Heart left ventricle (tissue), 13 donors: ENCODE measurements at regions not wholly inside any gene's neighbourhood (a gene's known extent, or its start where the extent isn't known, plus 50 kb on each side); places are given as distances from the start of the nearest gene placed in this dataset.

Experiments used
- POLR2A ChIP-seq, 2 donors: fragments of 450-650 bp; IDR thresholded peaks; one replicate each; pipeline ENCODE4 v1.6.1; 2017; ENCODE audit warnings: antibody characterized with exemption in 2 of 2, mild to moderate bottlenecking in 2 of 2, moderate library complexity in 2 of 2
- TF ChIP-seq, protein P1 (sequence below), 12 donors: fragments of 200-600 bp; sonication (generic) in 4 of 12; IDR thresholded peaks; one replicate each; pipeline versions ENCODE4 v1.5.0 to v1.8.0; 2018 to 2022; ENCODE audit warnings: antibody characterized with exemption in 12 of 12, mild to moderate bottlenecking in 5 of 12
- donor health status: ischemic (EF 13 %, LVEDD 7.1; RV severe dilation, severe dysfunction).
- donor health status: DM: no; HTN: yes; CAD: no.
- donor health status: DM: no; HTN: no; CAD: no.
- donor health status: ischemic (EF 25% LVEDD 6.9; RV normal size, moderate dysfunction).
- donor health status: ischemic (EF 25% LVEDD 5.7; RV mildly dilated, moderate dysfunction).
- donor health status: ischemic (EF 35%, LVEDD 5.7; RV mildly dilated, moderate dysfunction).
- donor health status: nonischemic (EF 11% LVEDD 7.7; RV severe dilation, severe dysfunction).
- donor health status: DM: yes; HTN: yes; CAD: no.
- donor health status: PGD.
- donor health status: ischemic (EF 29% LVEDD 5.4; RV normal size, mild dysfunction).
- donor health status: nonischemic (EF 23%, LVEDD 6.1; RV moderate dilation, normal function).

DNA sequence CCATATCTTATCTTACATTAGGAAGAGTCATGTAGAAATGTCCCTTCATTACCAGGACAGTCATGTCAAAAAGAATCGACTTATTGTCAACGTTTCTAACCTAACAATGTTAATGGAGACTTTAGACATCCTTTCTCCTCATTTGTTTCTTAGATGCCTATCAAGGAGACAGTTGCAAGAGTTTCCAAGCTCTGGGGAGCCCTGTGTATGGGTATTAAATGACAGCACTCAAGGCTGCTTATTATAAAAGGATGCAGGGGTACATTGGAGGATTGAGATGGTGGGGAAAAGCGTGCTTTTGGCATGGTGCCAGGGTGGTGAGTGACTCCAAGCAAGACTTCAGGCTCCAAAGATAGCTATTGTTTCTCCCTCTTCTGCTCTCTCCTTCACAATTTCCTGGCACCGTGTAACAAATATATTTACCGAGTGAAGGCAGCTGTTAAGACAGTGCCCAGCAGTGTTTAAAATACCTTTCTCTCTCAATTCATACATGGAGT, 461.3 kb upstream of the CLINT1 start:
- TF ChIP-seq, protein P1, sequence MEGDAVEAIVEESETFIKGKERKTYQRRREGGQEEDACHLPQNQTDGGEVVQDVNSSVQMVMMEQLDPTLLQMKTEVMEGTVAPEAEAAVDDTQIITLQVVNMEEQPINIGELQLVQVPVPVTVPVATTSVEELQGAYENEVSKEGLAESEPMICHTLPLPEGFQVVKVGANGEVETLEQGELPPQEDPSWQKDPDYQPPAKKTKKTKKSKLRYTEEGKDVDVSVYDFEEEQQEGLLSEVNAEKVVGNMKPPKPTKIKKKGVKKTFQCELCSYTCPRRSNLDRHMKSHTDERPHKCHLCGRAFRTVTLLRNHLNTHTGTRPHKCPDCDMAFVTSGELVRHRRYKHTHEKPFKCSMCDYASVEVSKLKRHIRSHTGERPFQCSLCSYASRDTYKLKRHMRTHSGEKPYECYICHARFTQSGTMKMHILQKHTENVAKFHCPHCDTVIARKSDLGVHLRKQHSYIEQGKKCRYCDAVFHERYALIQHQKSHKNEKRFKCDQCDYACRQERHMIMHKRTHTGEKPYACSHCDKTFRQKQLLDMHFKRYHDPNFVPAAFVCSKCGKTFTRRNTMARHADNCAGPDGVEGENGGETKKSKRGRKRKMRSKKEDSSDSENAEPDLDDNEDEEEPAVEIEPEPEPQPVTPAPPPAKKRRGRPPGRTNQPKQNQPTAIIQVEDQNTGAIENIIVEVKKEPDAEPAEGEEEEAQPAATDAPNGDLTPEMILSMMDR (IDR thresholded peaks at IDR 0.05): no peak
- no peak for TF ChIP-seq POLR2A (IDR thresholded peaks at IDR 0.05)
